Activated CD8-positive, alpha-beta memory T cell treated with anti-CD3 and anti-CD28 coated beads, Interleukin-2, amount 10 ng/mL, durations not matched to agents 7 days and 5 days (primary cell): ENCODE measurements at regions not wholly inside any gene's neighbourhood (a gene's known extent, or its start where the extent isn't known, plus 50 kb on each side); places are given as distances from the start of the nearest gene placed in this dataset.

ENCODE experiments used
- ATAC-seq: fragments of 150-1000 bp; cut with Tn5 transposase; one replicate; pipeline ENCODE4 v1.10.0; 2021; ENCODE audit warnings: moderate library complexity
- CTCF ChIA-PET: fragments of 350-600 bp; sonication (Branson Sonifier 250); formaldehyde crosslinking; loops from one replicate; lab custom pipeline; 2021; ENCODE audit warnings: antibody characterized with exemption; lab: Charles Lee
- DNase-seq: peaks from one replicate; pipeline ENCODE4 v3.0.0-alpha.2; 2020
- H3K27ac Mint-ChIP-seq: one replicate; pipeline ENCODE4 v1.8.0; 2021; ENCODE audit warnings: mild to moderate bottlenecking, mixed read lengths
- H3K27me3 Mint-ChIP-seq: one replicate; pipeline ENCODE4 v1.8.0; 2021; ENCODE audit warnings: mixed read lengths
- H3K36me3 Mint-ChIP-seq: one replicate; pipeline ENCODE4 v1.8.0; 2021; ENCODE audit warnings: mild to moderate bottlenecking, mixed read lengths
- H3K4me1 Mint-ChIP-seq: one replicate; pipeline ENCODE4 v1.8.0; 2021; ENCODE audit warnings: mixed read lengths
- H3K4me3 Mint-ChIP-seq: one replicate; pipeline ENCODE4 v1.8.0; 2021; ENCODE audit warnings: mild to moderate bottlenecking, moderate library complexity, mixed read lengths
- H3K9me3 Mint-ChIP-seq: one replicate; pipeline ENCODE4 v1.8.0; 2022; ENCODE audit warnings: low read depth, mixed read lengths

GRCh38 chr2:7785700-7786099, 868.5 kb downstream of the RNF144A start:
- no peaks in the 10 kb centered on the region for H3K27me3 Mint-ChIP-seq
- CTCF ChIA-PET: no interaction called here
- DNase-seq: no peak
- no peak for ATAC-seq
- peaks cover 19% of the 10 kb centered on the region for H3K36me3 Mint-ChIP-seq
- peaks cover 5% of the 10 kb centered on the region for H3K9me3 Mint-ChIP-seq
- H3K4me1 Mint-ChIP-seq: peaks cover 3% of the 10 kb centered on the region
- no peak overlapping the region for H3K4me3 Mint-ChIP-seq
- H3K27ac Mint-ChIP-seq: no peak overlapping the region

- Mint-ChIP-seq H3K4me3 (no peak overlapping the region), H3K36me3 (peaks cover 13% of the 10 kb centered on the region), H3K27me3 (no peaks in the 10 kb centered on the region), H3K4me1 (no peaks in the 10 kb centered on the region), H3K9me3 (peaks cover 7% of the 10 kb centered on the region), H3K27ac (no peak overlapping the region)
- DNase-seq (no peak), ATAC-seq (no peak)
- CTCF ChIA-PET: no interaction called here
Observed at GRCh38 chr2:7788736-7789135, 871.5 kb downstream of the RNF144A start.

GRCh38 chr2:7792031-7792651, 874.9 kb downstream of the RNF144A start:
- H3K4me1 Mint-ChIP-seq: peaks cover 5% of the 10 kb centered on the region
- DNase-seq (no peak), ATAC-seq (no peak)
- H3K4me3 Mint-ChIP-seq: no peak overlapping the region
- H3K27ac Mint-ChIP-seq: no peak overlapping the region
- peaks cover 5% of the 10 kb centered on the region for H3K9me3 Mint-ChIP-seq
- H3K36me3 Mint-ChIP-seq: peaks cover 9% of the 10 kb centered on the region
- CTCF ChIA-PET: interaction anchor here (1.0 kb wide), 1 partner anchor 12 kb away, joined by 4 read pairs; no protein-coding TSS in a partner anchor
- no peaks in the 10 kb centered on the region for H3K27me3 Mint-ChIP-seq

GRCh38 chr2:7795778-7796563, 878.8 kb downstream of the RNF144A start:
- peaks cover 14% of the 10 kb centered on the region for H3K9me3 Mint-ChIP-seq
- no peak overlapping the region for H3K27ac Mint-ChIP-seq
- peaks cover 15% of the 10 kb centered on the region for H3K36me3 Mint-ChIP-seq
- no peaks in the 10 kb centered on the region for H3K27me3 Mint-ChIP-seq
- peaks cover 5% of the 10 kb centered on the region for H3K4me1 Mint-ChIP-seq
- no peak for DNase-seq
- CTCF ChIA-PET: no interaction called here
- ATAC-seq: no peak
- H3K4me3 Mint-ChIP-seq: no peak overlapping the region

- CTCF ChIA-PET: no interaction called here
- Mint-ChIP-seq H3K36me3 (peaks cover 29% of the 10 kb centered on the region), H3K27ac (no peak overlapping the region), H3K4me3 (no peak overlapping the region), H3K4me1 (peaks cover 5% of the 10 kb centered on the region), H3K9me3 (peaks cover 24% of the 10 kb centered on the region), H3K27me3 (no peaks in the 10 kb centered on the region)
- no peak for ATAC-seq
- DNase-seq: no peak
Observed at GRCh38 chr2:7800031-7800430, 881.8 kb upstream of the ID2 start.

- DNase-seq: no peak
- H3K27me3 Mint-ChIP-seq: no peaks in the 10 kb centered on the region
- ATAC-seq: no peak
- H3K4me3 Mint-ChIP-seq: no peak overlapping the region
- H3K4me1 Mint-ChIP-seq: no peaks in the 10 kb centered on the region
- H3K36me3 Mint-ChIP-seq: peaks cover 28% of the 10 kb centered on the region
- no peak overlapping the region for H3K27ac Mint-ChIP-seq
- peaks cover 22% of the 10 kb centered on the region for H3K9me3 Mint-ChIP-seq
- CTCF ChIA-PET: no interaction called here
Observed at GRCh38 chr2:7801212-7801611, 880.6 kb upstream of the ID2 start.

- CTCF ChIA-PET: interaction anchor here (1.1 kb wide), 1 partner anchor 12 kb away, joined by 4 read pairs; no protein-coding TSS in a partner anchor
- no peaks in the 10 kb centered on the region for H3K4me1 Mint-ChIP-seq
- no peak for ATAC-seq
- H3K9me3 Mint-ChIP-seq: peaks cover 26% of the 10 kb centered on the region
- no peak for DNase-seq
- H3K4me3 Mint-ChIP-seq: no peak overlapping the region
- H3K27me3 Mint-ChIP-seq: no peaks in the 10 kb centered on the region
- peaks cover 33% of the 10 kb centered on the region for H3K36me3 Mint-ChIP-seq
- no peak overlapping the region for H3K27ac Mint-ChIP-seq
Observed at GRCh38 chr2:7803515-7803914, 878.3 kb upstream of the ID2 start.

- no peak for ATAC-seq
Observed at GRCh38 chr2:7809640-7810039, 872.2 kb upstream of the ID2 start.

GRCh38 chr2:7811073-7811472, 870.8 kb upstream of the ID2 start:
- ATAC-seq: no peak
- H3K4me3 Mint-ChIP-seq: no peak overlapping the region
- H3K36me3 Mint-ChIP-seq: peaks cover 21% of the 10 kb centered on the region
- H3K27ac Mint-ChIP-seq: no peak overlapping the region
- CTCF ChIA-PET: no interaction called here
- H3K9me3 Mint-ChIP-seq: peaks cover 16% of the 10 kb centered on the region
- peaks cover 3% of the 10 kb centered on the region for H3K4me1 Mint-ChIP-seq
- H3K27me3 Mint-ChIP-seq: no peaks in the 10 kb centered on the region
- DNase-seq: no peak

More at GRCh38 chr2:7809640-7810039, 872.2 kb upstream of the ID2 start:
- Mint-ChIP-seq H3K27ac (no peak overlapping the region), H3K4me3 (no peak overlapping the region), H3K4me1 (peaks cover 3% of the 10 kb centered on the region), H3K27me3 (no peaks in the 10 kb centered on the region), H3K9me3 (peaks cover 13% of the 10 kb centered on the region), H3K36me3 (peaks cover 12% of the 10 kb centered on the region)
- DNase-seq: no peak
- CTCF ChIA-PET: no interaction called here

GRCh38 chr2:7812231-7812995, 869.4 kb upstream of the ID2 start:
- Mint-ChIP-seq H3K27ac (no peak overlapping the region), H3K4me3 (no peak overlapping the region), H3K9me3 (peaks cover 19% of the 10 kb centered on the region), H3K4me1 (peaks cover 3% of the 10 kb centered on the region), H3K36me3 (peaks cover 20% of the 10 kb centered on the region), H3K27me3 (no peaks in the 10 kb centered on the region)
- DNase-seq: no peak
- CTCF ChIA-PET: no interaction called here
- ATAC-seq: no peak

- no peak overlapping the region for H3K27ac Mint-ChIP-seq
- DNase-seq (no peak), ATAC-seq (no peak)
- H3K4me3 Mint-ChIP-seq: no peak overlapping the region
- CTCF ChIA-PET: no interaction called here
- no peaks in the 10 kb centered on the region for H3K27me3 Mint-ChIP-seq
- H3K9me3 Mint-ChIP-seq: peaks cover 16% of the 10 kb centered on the region
- H3K4me1 Mint-ChIP-seq: peaks cover 3% of the 10 kb centered on the region
- peaks cover 18% of the 10 kb centered on the region for H3K36me3 Mint-ChIP-seq
Observed at GRCh38 chr2:7813541-7814292, 868.1 kb upstream of the ID2 start.

- H3K4me1 Mint-ChIP-seq: no peaks in the 10 kb centered on the region
- peaks cover 18% of the 10 kb centered on the region for H3K36me3 Mint-ChIP-seq
- CTCF ChIA-PET: no interaction called here
- no peaks in the 10 kb centered on the region for H3K27me3 Mint-ChIP-seq
- DNase-seq: no peak
- no peak overlapping the region for H3K4me3 Mint-ChIP-seq
- H3K27ac Mint-ChIP-seq: no peak overlapping the region
- peaks cover 18% of the 10 kb centered on the region for H3K9me3 Mint-ChIP-seq
- ATAC-seq: no peak
Observed at GRCh38 chr2:7815726-7816125, 866.1 kb upstream of the ID2 start.

- CTCF ChIA-PET: no interaction called here
- Mint-ChIP-seq H3K4me1 (no peaks in the 10 kb centered on the region), H3K36me3 (peaks cover 18% of the 10 kb centered on the region), H3K4me3 (no peak overlapping the region), H3K27ac (no peak overlapping the region), H3K9me3 (peaks cover 18% of the 10 kb centered on the region), H3K27me3 (no peaks in the 10 kb centered on the region)
- DNase-seq (no peak), ATAC-seq (no peak)
Observed at GRCh38 chr2:7816233-7816632, 865.6 kb upstream of the ID2 start.
